A549 (cell line): ENCODE measurements at regions not wholly inside any gene's neighbourhood (a gene's known extent, or its start where the extent isn't known, plus 50 kb on each side); places are given as distances from the start of the nearest gene placed in this dataset.

Source experiments
- CTCF ChIP-seq: fragments of >200 bp; sonication (Bioruptor Twin); formaldehyde crosslinking; IDR thresholded peaks from 3 replicates; pipeline ENCODE4 v1.5.1; 2016
- HDAC2 ChIP-seq: fragments of 200-600 bp; sonication (generic); IDR thresholded peaks from 2 replicates; pipeline ENCODE4 v1.6.1; 2016
- JUNB ChIP-seq: fragments of >200 bp; sonication (Bioruptor Twin); formaldehyde crosslinking; IDR thresholded peaks from 2 replicates; pipeline ENCODE4 v1.6.1; 2016
- RFX5 ChIP-seq: fragments of 450-650 bp; IDR thresholded peaks from 2 replicates; pipeline ENCODE4 v1.7.1; 2014; ENCODE audit warnings: antibody characterized with exemption, mild to moderate bottlenecking, moderate library complexity
- SMC3 ChIP-seq: fragments of >200 bp; sonication (Bioruptor Twin); formaldehyde crosslinking; IDR thresholded peaks from 3 replicates; pipeline ENCODE4 v1.6.1; 2018; ENCODE audit warnings: inconsistent platforms
- TP53 ChIP-seq: fragments of 250-450 bp; sonication (Bioruptor Pico); IDR thresholded peaks from 2 replicates; pipeline ENCODE4 v1.5.0; 2021; ENCODE audit warnings: mild to moderate bottlenecking, moderate library complexity

- TF ChIP-seq CTCF, result no peak
- no peak for TF ChIP-seq RFX5
- no peak for TF ChIP-seq JUNB
- TF ChIP-seq HDAC2, result no peak
- TF ChIP-seq TP53 (CRISPR knock-in tag), result no peak
- TF ChIP-seq SMC3, result no peak
Observed at GRCh38 chr3:135779590-135780235, 185.8 kb upstream of the PPP2R3A start.
